A673 (cell line): ENCODE measurements at regions not wholly inside any gene's neighbourhood (a gene's known extent, or its start where the extent isn't known, plus 50 kb on each side); places are given as distances from the start of the nearest gene placed in this dataset.

Experiments
- BruUV-seq: library from RNA; stranded (reverse); fragments of 400-500 nt; replicated peaks from 2 replicates; lab custom pipeline; 2021; lab: Mats Ljungman, UMichigan
- CTCF ChIA-PET: fragments of 300-600 bp; sonication (Branson Sonifier 250); formaldehyde crosslinking; loops from one replicate; lab custom pipeline; 2022; ENCODE audit warnings: antibody characterized with exemption; lab: Charles Lee
- POLR2A ChIA-PET: fragments of 300-600 bp; sonication (Branson Sonifier 250); formaldehyde crosslinking; loops from one replicate; lab custom pipeline; 2022; ENCODE audit warnings: antibody characterized with exemption; ENCODE audit not compliant: low non-redundant PET; lab: Charles Lee
- DNase-seq: peaks from one replicate; pipeline ENCODE4 v3.0.0-alpha.2; 2015; ENCODE audit warnings: low spot score
- H3K27ac ChIP-seq: fragments of 200-600 bp; sonication (generic); 2 replicates; pipeline ENCODE4 v1.5.1; 2016; ENCODE audit warnings: mixed run types, low read depth, mild to moderate bottlenecking, mixed read lengths, antibody characterized with exemption, low read length; ENCODE audit not compliant: poor library complexity, severe bottlenecking
- H3K27me3 ChIP-seq: fragments of 200-600 bp; sonication (generic); replicated peaks from 2 replicates; pipeline ENCODE4 v1.6.1; 2017; ENCODE audit warnings: mixed run types, low read depth, mild to moderate bottlenecking, mixed read lengths, antibody characterized with exemption, low read length; ENCODE audit not compliant: insufficient read depth, poor library complexity
- H3K36me3 ChIP-seq: fragments of 200-600 bp; sonication (generic); 2 replicates; pipeline ENCODE4 v1.6.1; 2016; ENCODE audit warnings: mixed run types, mild to moderate bottlenecking, mixed read lengths, antibody characterized with exemption, low read length; ENCODE audit not compliant: insufficient read depth, poor library complexity, severe bottlenecking
- H3K4me1 ChIP-seq: fragments of 200-600 bp; sonication (generic); 2 replicates; pipeline ENCODE4 v1.6.1; 2017; ENCODE audit warnings: mixed run types, mild to moderate bottlenecking, mixed read lengths, antibody characterized with exemption, low read length; ENCODE audit not compliant: insufficient read depth, poor library complexity, severe bottlenecking
- H3K4me3 ChIP-seq: fragments of 200-600 bp; sonication (generic); 2 replicates; pipeline ENCODE4 v1.5.1; 2016; ENCODE audit warnings: low read depth, mixed run types, mild to moderate bottlenecking, mixed read lengths, low read length; ENCODE audit not compliant: poor library complexity, severe bottlenecking
- H3K9me3 ChIP-seq: fragments of 200-600 bp; sonication (generic); 2 replicates; pipeline ENCODE4 v1.6.1; 2016; ENCODE audit warnings: mixed run types, low read depth, mild to moderate bottlenecking, mixed read lengths, antibody characterized with exemption, low read length; ENCODE audit not compliant: poor library complexity, severe bottlenecking
- CTCF ChIP-seq: fragments of 300-800, 200-600 bp; sonication (generic); conservative IDR thresholded peaks from 2 replicates; pipeline ENCODE4 v1.5.1; 2017; ENCODE audit warnings: low read depth, mild to moderate bottlenecking, antibody characterized with exemption, low read length, moderate library complexity, mixed read lengths
- EZH2 ChIP-seq: fragments of 200-600 bp; sonication (generic); IDR thresholded peaks from 2 replicates; pipeline ENCODE4 v1.6.1; 2017; ENCODE audit warnings: borderline replicate concordance, low read depth, mild to moderate bottlenecking, mixed read lengths, antibody characterized with exemption, low read length; ENCODE audit not compliant: poor library complexity, severe bottlenecking
- intact Hi-C: fragments of 100-400 bp; cut with micrococcal nuclease; formaldehyde crosslinking; loops from one replicate; pipeline ENCODE4 v1.10.0; 2022; ENCODE audit not compliant: unreplicated experiment

- no TSS peak for BruUV-seq
- intact Hi-C loops, result no loop called here
- Histone ChIP-seq H3K4me3 (no peak overlapping the region), H3K9me3 (no peaks in the 10 kb centered on the region), H3K27me3 (peaks cover 3% of the 10 kb centered on the region), H3K27ac (no peak overlapping the region), H3K36me3 (no peaks in the 10 kb centered on the region), H3K4me1 (no peaks in the 10 kb centered on the region)
- CTCF ChIA-PET, result no interaction called here
- POLR2A ChIA-PET, result no interaction called here
- TF ChIP-seq EZH2, result no peak
- no peak for TF ChIP-seq CTCF
- no peak for DNase-seq
Measured at GRCh38 chr15:69515926-69516325, 63.3 kb downstream of the RPLP1 start.

GRCh38 chr15:69517052-69517451 lies 64.4 kb downstream of the RPLP1 start:
- TF ChIP-seq CTCF (no peak), EZH2 (no peak)
- Histone ChIP-seq H3K36me3 (no peaks in the 10 kb centered on the region), H3K4me1 (no peaks in the 10 kb centered on the region), H3K4me3 (no peak overlapping the region), H3K27ac (no peak overlapping the region), H3K9me3 (no peaks in the 10 kb centered on the region), H3K27me3 (peaks cover 3% of the 10 kb centered on the region)
- DNase-seq, result no peak
- ChIA-PET POLR2A (no interaction called here), CTCF (no interaction called here)
- intact Hi-C loops, result no loop called here
- no TSS peak for BruUV-seq

GRCh38 chr15:69518806-69519205 lies 66.2 kb downstream of the RPLP1 start:
- Histone ChIP-seq H3K36me3 (no peaks in the 10 kb centered on the region), H3K27me3 (peaks cover 3% of the 10 kb centered on the region), H3K27ac (no peak overlapping the region), H3K4me3 (no peak overlapping the region), H3K4me1 (no peaks in the 10 kb centered on the region), H3K9me3 (no peaks in the 10 kb centered on the region)
- TF ChIP-seq EZH2 (no peak), CTCF (no peak)
- POLR2A ChIA-PET, result no interaction called here
- BruUV-seq, result no TSS peak
- CTCF ChIA-PET, result no interaction called here
- DNase-seq, result no peak
- intact Hi-C loops, result no loop called here
